IMR-90 (cell line): ENCODE measurements at regions not wholly inside any gene's neighbourhood (a gene's known extent, or its start where the extent isn't known, plus 50 kb on each side); places are given as distances from the start of the nearest gene placed in this dataset.

ENCODE experiments used
- ATAC-seq: fragments of 200-7000 bp; cut with Tn5 transposase; 2 replicates; pipeline ENCODE4 v1.9.1; 2020; ENCODE audit warnings: low read depth, mild to moderate bottlenecking, moderate library complexity
- BruUV-seq: library from RNA; stranded (reverse); fragments of 400-500 nt; replicated peaks from 2 replicates; lab custom pipeline; 2021; lab: Mats Ljungman, UMichigan
- CTCF ChIA-PET: fragments of 300-600 bp; formaldehyde crosslinking; extraction: SDS; loops from one replicate; lab custom pipeline; 2021; ENCODE audit warnings: antibody characterized with exemption; lab: Yijun Ruan, JAX
- POLR2A ChIA-PET: fragments of 300-600 bp; sonication (Branson Sonifier 250); formaldehyde crosslinking; loops from one replicate; lab custom pipeline; 2022; ENCODE audit warnings: antibody characterized with exemption; ENCODE audit not compliant: unreplicated experiment; lab: Charles Lee
- DNase-seq: peaks from one replicate; pipeline ENCODE4 v3.0.0; 2013
- H2AFZ ChIP-seq: replicated peaks from 2 replicates; pipeline ENCODE3; 2013; ENCODE audit warnings: low read length, mild to moderate bottlenecking; ENCODE audit not compliant: poor library complexity
- H2AK5ac ChIP-seq: 2 replicates; pipeline ENCODE4 v1.6.1; 2013; ENCODE audit warnings: low read depth, low read length, inconsistent platforms
- H2AK9ac ChIP-seq: replicated peaks from 2 replicates; pipeline ENCODE3; 2013; ENCODE audit warnings: mild to moderate bottlenecking, low read depth, low read length, moderate library complexity; ENCODE audit not compliant: poor library complexity
- H2BK120ac ChIP-seq: 2 replicates; pipeline ENCODE4 v1.6.1; 2013; ENCODE audit warnings: low read depth, low read length, inconsistent platforms
- H2BK15ac ChIP-seq: 3 replicates; pipeline ENCODE4 v1.6.1; 2013; ENCODE audit warnings: low read depth, low read length, inconsistent platforms
- H2BK20ac ChIP-seq: 2 replicates; pipeline ENCODE4 v1.6.1; 2013; ENCODE audit warnings: low read depth, mild to moderate bottlenecking, inconsistent platforms, low read length, moderate library complexity
- H2BK5ac ChIP-seq: 2 replicates; pipeline ENCODE4 v1.6.1; 2013; ENCODE audit warnings: mild to moderate bottlenecking, low read depth, low read length, inconsistent platforms; ENCODE audit not compliant: poor library complexity, severe bottlenecking
- H3K14ac ChIP-seq: replicated peaks from 2 replicates; pipeline ENCODE4 v1.6.1; 2013; ENCODE audit warnings: low read depth, low read length, inconsistent platforms
- H3K18ac ChIP-seq: 2 replicates; pipeline ENCODE4 v1.6.1; 2013; ENCODE audit warnings: low read depth, low read length, control low read depth
- H3K23ac ChIP-seq: 2 replicates; pipeline ENCODE4 v1.6.1; 2013; ENCODE audit warnings: low read depth, low read length, inconsistent platforms
- H3K27ac ChIP-seq: 2 replicates; pipeline ENCODE4 v1.5.1; 2013; ENCODE audit warnings: mild to moderate bottlenecking, control low read depth, low read length; ENCODE audit not compliant: insufficient read depth
- H3K27me3 ChIP-seq: 2 replicates; pipeline ENCODE4 v1.6.1; 2013; ENCODE audit warnings: low read length; ENCODE audit not compliant: control insufficient read depth, insufficient read depth
- H3K36me3 ChIP-seq: 2 replicates; pipeline ENCODE4 v1.6.1; 2013; ENCODE audit warnings: low read length, mixed read lengths; ENCODE audit not compliant: control insufficient read depth, insufficient read depth
- H3K4ac ChIP-seq: 2 replicates; pipeline ENCODE4 v1.6.1; 2013; ENCODE audit warnings: low read depth, low read length, inconsistent platforms
- H3K4me1 ChIP-seq: 2 replicates; pipeline ENCODE4 v1.6.1; 2013; ENCODE audit warnings: low read length, mixed read lengths; ENCODE audit not compliant: control insufficient read depth, insufficient read depth
- H3K4me2 ChIP-seq: 2 replicates; pipeline ENCODE4 v1.6.1; 2013; ENCODE audit warnings: low read depth, mild to moderate bottlenecking, control low read depth, low read length, moderate library complexity
- H3K4me3 ChIP-seq: 2 replicates; pipeline ENCODE4 v1.5.1; 2013; ENCODE audit warnings: low read depth, mild to moderate bottlenecking, control low read depth, low read length, moderate library complexity; ENCODE audit not compliant: insufficient read depth
- H3K56ac ChIP-seq: 2 replicates; pipeline ENCODE4 v1.6.1; 2013; ENCODE audit warnings: low read length, inconsistent platforms; ENCODE audit not compliant: insufficient read depth; ENCODE audit errors: extremely low read depth
- H3K79me1 ChIP-seq, 2 experiments: 2 replicates each; pipeline ENCODE4 v1.6.1; 2013; ENCODE audit warnings: low read length in 2 of 2, inconsistent platforms in 1 of 2, low read depth in 1 of 2
- H3K9ac ChIP-seq: 2 replicates; pipeline ENCODE4 v1.6.1; 2013; ENCODE audit warnings: low read depth, low read length, control low read depth
- H3K9me1 ChIP-seq: 2 replicates; pipeline ENCODE4 v1.6.1; 2013; ENCODE audit warnings: low read length, inconsistent platforms; ENCODE audit not compliant: insufficient read depth
- H3K9me3 ChIP-seq: 2 replicates; pipeline ENCODE4 v1.6.1; 2013; ENCODE audit warnings: low read length; ENCODE audit not compliant: control insufficient read depth, insufficient read depth
- H4K20me1 ChIP-seq: 2 replicates; pipeline ENCODE4 v1.6.1; 2013; ENCODE audit warnings: low read length, inconsistent platforms; ENCODE audit not compliant: insufficient read depth
- H4K5ac ChIP-seq: 2 replicates; pipeline ENCODE4 v1.6.1; 2013; ENCODE audit warnings: mild to moderate bottlenecking, low read depth, low read length, control low read depth
- H4K8ac ChIP-seq, 2 experiments: 2 replicates each; pipeline ENCODE4 v1.6.1; 2013; ENCODE audit warnings: low read depth in 2 of 2, low read length in 2 of 2, control low read depth in 1 of 2, inconsistent platforms in 1 of 2
- H4K91ac ChIP-seq: 2 replicates; pipeline ENCODE4 v1.6.1; 2013; ENCODE audit warnings: low read depth, low read length, inconsistent platforms; ENCODE audit not compliant: insufficient read depth
- CHD1 ChIP-seq: IDR thresholded peaks from 2 replicates; pipeline ENCODE4 v1.6.1; 2012; ENCODE audit warnings: low read depth, low read length, improper control_type of control experiment
- MXI1 ChIP-seq: IDR thresholded peaks from 2 replicates; pipeline ENCODE4 v1.6.1; 2012; ENCODE audit warnings: low read depth, mild to moderate bottlenecking, low read length, moderate library complexity, borderline replicate concordance
- RCOR1 ChIP-seq: IDR thresholded peaks from 2 replicates; pipeline ENCODE4 v1.6.1; 2012; ENCODE audit warnings: mild to moderate bottlenecking, low read length, improper control_type of control experiment; ENCODE audit not compliant: insufficient replicate concordance
- dilution Hi-C: fragments of 300-500 bp; cut with HindIII; formaldehyde crosslinking; loops from one replicate; pipeline ENCODE4 v1.14.3; 2018; ENCODE audit warnings: low sequenced_read_pairs; ENCODE audit not compliant: unreplicated experiment
- in situ Hi-C: fragments of 300-500 bp; cut with MboI; formaldehyde crosslinking; loops from 3 replicates; pipeline ENCODE4 v1.14.3; 2019; ENCODE audit warnings: low sequenced_read_pairs, inconsistent platforms, mixed read lengths
- intact Hi-C: fragments of 100-400 bp; cut with micrococcal nuclease; formaldehyde crosslinking; loops from 2 replicates; pipeline ENCODE4 v1.10.0; 2022

- ATAC-seq (no peak), DNase-seq (no peak)
- TF ChIP-seq RCOR1 (no peak), MXI1 (no peak), CHD1 (no peak)
- Histone ChIP-seq H3K9me3 (no peaks in the 10 kb centered on the region), H3K27ac (no peak overlapping the region), H3K4me2 (no peak overlapping the region), H3K9ac (no peak overlapping the region), H2BK120ac (no peak overlapping the region), H3K36me3 (no peaks in the 10 kb centered on the region), H3K79me1 (no peaks in the 10 kb centered on the region), H3K4ac (no peak overlapping the region), H2AK9ac (no peak overlapping the region), H2BK15ac (no peak overlapping the region), H2BK5ac (no peak overlapping the region), H3K4me1 (no peaks in the 10 kb centered on the region), H4K20me1 (no peaks in the 10 kb centered on the region), H2BK20ac (no peak overlapping the region), H4K91ac (no peak overlapping the region), H3K27me3 (no peaks in the 10 kb centered on the region), H2AFZ (no peak overlapping the region), H3K4me3 (no peak overlapping the region), H2AK5ac (no peak overlapping the region), H3K18ac (no peak overlapping the region), H3K23ac (no peak overlapping the region), H3K56ac (no peak overlapping the region), H4K5ac (no peak overlapping the region), H4K8ac (no peak overlapping the region), H3K14ac (no peak overlapping the region), H3K9me1 (no peaks in the 10 kb centered on the region)
- BruUV-seq, result no TSS peak
- in situ Hi-C loops, result loop anchor here (25.0 kb wide), 1 partner anchor 89 kb away; the partner anchor contains the start of gene TMEM43
- dilution Hi-C loops, result no loop called here
- intact Hi-C loops, result no loop called here
- ChIA-PET POLR2A (no interaction called here), CTCF (no interaction called here)
These were observed 76.8 kb downstream of the CHCHD4 start for GRCh38 chr3:14047841-14048240.
